NCI-H2107 (cell line): ENCODE measurements at regions not wholly inside any gene's neighbourhood (a gene's known extent, or its start where the extent isn't known, plus 50 kb on each side); places are given as distances from the start of the nearest gene placed in this dataset.
"Not testable (repeated sequence)": the region's sequence is repeated elsewhere in the genome, so short reads cannot be mapped to it uniquely, and the experiment has no call there.

ENCODE experiments used
- DNase-seq: peaks from one replicate; lab custom pipeline; 2025; lab: John Stamatoyannopoulos, UW

DNA sequence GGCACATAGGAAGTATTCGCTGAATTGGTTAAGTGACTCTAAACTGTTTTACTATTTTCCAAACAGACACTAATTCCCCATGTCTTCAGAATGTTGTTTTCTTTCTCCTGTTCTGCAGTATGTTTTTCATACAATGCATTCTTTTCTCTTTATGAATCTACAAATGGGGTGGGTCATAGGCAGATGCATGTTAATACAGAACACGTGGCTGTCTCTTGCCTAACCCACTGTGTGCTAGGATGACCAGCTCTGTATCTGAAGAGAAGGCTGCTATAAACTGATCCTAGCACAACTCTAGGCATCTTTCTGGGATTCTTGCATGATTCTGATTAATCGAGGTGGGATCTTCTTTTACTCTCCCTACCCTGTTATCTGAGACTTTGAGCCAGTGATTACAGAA lies 826.0 kb downstream of the PLCL1 start:
- no peak for DNase-seq

DNA sequence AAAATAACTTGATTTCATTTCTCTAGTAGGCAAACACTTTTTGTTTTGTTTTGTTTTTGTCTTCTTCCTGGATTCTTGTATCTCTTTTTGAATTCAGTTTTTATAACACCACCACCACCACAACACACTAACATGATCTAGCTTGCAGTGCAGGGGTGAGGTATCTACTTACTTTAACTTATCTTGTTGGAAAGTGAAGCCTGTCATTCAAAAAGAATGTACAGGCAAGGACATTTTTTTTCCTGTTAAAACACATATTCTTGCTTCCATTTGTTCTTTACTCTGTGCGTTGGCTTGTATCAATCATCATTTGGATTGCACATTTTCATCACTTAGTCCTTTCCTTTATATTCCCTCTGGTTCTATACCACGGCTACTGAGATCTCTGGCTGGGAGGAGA lies 824.2 kb downstream of the PLCL1 start:
- no peak for DNase-seq

DNA sequence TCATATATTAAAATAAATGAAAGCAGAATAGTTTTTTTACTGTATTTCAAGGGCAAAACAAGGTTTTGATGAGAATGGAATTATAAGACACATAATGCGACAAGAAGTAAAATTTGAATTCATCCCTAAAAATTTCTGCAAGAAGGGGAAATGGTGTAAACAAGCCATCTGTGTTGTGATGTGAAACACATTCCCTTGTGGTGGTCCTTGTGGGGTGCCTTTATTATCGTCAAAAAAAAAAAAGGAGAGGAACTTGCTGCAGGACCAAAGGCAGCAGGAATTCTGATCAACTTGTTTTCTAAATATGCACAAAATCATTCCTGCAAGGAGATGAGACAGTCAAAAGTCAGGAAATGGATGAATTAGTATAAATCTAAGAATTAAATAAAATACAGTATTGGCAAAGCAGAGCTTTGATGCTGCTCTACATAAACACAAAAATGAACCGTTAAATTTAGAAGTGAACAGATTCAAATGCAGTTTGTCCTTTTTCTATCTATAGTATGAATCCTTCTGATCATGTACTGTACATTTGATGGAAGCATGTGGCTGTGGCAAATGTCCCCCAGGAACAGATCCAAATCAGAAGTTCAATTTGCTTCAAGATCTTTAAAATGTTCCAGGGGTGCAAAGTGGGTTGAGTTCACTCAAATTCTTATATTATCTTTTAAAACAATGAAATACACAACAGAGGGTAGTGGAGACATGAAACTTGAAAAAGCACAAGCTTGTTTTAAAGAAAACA lies 818.8 kb downstream of the PLCL1 start:
- DNase-seq, result no peak

DNA sequence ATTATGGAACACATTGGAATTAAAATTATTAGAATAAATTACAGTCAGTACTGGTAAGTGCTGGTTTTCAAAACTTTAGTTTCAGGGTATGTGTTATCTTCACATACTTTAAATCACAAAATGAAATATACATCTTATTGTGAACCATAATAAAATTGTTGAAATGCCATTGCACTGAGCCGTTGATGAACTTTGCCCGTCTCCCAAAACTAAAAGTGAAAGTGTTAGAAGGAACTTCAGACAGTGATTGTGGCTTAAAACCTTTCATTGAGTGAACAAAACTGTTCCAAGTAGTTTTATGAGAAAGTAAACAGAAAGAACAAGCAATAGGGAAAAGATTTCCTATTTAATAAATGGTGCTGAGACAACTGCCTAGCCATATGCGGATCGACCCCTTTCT lies 811.6 kb downstream of the PLCL1 start:
- no peak for DNase-seq

DNA sequence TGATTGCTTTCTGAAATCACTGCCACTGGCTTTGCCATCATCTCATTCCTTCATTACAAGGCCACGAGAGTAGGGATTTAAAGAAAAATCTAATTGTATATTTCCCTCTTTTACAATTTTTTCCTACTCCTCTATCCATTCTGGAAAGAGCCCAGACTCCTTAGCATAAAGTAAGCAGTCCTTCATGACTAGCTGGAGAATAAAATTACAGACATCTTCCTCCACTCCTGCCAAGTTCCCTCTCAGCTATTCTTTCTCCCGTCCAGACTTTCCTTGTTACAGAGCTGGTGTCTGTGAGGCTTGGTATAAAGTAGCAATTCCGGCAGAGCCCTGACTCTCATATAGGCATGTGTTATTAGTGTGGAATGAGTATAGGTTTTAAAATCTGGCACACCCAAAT lies 806.8 kb downstream of the PLCL1 start:
- DNase-seq, result no peak

DNA sequence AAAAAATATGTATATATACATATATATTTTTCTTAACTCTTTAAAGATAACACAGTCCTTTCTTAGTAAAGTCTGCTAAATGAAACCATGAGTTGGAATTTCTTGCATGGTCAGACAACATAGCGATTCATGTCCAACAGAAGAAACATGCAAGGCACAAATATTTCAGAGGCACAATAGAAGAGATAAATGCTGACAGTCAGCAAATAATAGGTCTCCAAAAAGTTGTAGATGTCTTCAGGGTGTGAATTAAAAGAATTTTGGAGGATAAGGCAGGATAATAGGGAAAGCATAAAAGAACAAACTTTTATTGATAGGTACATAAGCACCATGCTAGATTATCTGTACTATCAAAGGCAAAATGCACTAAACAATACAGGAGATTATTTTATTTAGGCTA lies 800.2 kb downstream of the PLCL1 start:
- DNase-seq, result no peak

DNA sequence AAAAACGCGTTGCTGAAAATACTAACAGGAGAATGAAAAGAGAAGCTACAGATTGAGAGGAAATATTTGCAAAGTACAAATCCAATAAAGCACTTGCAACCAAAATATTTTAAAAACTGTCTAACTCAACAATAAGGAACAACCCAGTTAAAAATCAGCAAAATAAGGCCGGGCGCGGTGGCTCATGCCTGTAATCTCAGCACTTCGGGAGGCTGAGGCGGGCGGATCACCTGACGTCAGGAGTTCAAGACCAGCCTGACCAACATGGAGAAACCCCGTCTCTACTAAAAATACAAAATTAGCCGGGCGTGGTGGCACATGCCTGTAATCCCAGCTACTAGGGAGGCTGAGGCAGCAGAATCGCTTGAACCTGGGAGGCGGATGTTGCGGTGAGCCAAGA lies 798.6 kb downstream of the PLCL1 start:
- not testable (repeated sequence) for DNase-seq

DNA sequence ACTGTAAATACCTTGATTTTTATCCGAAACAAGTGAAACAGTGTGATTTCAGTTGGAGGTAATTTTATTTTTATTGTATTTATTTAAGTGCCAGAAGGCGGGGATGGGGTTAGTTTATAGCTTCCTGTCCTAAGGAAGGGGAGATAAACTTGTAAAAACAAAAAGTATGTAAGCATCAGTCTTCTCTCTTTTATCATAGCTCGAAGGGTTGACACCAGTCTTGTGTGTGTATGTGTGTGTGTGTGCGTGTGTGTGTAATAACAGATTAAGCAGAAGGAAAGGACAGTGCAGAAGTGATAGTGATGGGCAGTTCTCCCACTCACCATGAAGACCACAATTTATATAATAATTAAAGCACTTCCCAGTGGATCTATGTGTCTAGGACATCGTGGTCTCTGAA lies 793.3 kb downstream of the PLCL1 start:
- no peak for DNase-seq

DNA sequence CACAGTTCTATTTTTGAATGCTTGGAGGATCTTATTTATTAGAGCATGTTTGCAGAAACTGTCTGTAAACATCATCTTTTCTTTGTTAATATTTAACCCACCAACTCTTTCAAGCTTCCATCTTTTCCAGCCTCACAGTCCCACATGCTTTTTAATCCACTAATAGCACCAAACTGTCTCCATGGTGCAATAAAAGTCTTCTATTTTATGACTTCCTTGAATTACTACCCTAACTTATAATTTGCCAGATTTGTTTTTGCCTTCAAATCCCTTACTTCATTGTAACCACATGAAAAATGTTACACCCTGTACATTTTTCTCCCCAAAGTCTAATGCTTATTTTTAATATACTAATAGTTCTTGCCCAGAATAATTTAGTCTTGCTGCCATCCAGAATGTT lies 792.6 kb downstream of the PLCL1 start:
- DNase-seq, result no peak

DNA sequence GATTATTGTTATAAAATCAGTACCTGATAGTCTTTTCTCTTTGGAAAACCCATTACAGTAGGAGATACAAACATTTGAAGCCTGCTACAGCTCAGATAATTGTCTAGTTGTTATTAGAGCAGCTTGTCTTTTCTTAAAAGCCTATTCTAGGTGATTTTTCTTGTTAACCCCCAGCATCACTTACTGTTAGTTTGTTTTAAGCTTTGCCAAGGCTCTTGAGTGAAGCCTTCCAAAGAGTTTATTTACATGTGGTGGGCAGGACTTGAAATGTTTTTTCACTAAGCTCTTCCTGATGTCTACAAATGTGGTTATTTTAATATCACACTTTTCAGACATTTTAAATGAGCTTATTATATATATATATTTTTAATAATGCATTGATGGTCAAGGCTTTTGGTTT lies 791.3 kb downstream of the PLCL1 start:
- no peak for DNase-seq

DNA sequence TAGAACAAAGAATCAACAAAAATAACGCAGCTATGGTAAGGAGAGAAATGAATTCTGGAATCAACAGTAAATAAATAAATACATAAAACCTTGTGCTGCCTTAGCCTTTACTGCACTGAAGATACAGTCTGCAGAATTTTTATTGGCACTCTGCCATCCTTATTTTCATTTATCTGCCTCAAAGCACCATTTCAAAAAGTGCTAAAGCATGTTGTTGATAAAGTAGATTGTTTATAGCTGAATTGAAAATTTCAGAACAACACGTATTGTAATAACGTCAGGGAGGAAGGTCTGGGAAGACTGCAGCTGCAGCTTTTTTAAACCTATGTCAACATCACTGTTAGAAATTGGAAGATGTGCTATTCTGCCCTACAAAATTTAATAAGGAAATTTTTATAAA lies 787.2 kb downstream of the PLCL1 start:
- no peak for DNase-seq

DNA sequence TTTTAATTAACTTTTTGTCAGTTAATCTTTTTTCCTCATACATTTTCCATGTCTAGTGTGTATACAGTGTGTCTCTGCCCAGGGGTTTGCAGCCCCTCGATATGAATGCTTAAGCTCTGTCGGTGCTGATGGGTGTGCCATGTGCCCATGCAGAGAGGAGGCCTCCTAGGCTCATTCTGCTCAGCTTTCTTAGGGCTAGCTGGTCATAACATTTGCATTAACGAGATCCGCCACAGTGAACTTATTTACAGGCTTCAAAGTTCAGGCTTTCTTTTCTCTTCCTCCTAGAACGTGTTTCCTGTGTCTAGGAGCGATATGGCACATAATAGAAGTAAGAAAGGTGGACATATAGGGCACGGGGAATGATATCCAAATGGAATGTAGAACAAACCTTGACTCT lies 783.3 kb downstream of the PLCL1 start:
- no peak for DNase-seq

DNA sequence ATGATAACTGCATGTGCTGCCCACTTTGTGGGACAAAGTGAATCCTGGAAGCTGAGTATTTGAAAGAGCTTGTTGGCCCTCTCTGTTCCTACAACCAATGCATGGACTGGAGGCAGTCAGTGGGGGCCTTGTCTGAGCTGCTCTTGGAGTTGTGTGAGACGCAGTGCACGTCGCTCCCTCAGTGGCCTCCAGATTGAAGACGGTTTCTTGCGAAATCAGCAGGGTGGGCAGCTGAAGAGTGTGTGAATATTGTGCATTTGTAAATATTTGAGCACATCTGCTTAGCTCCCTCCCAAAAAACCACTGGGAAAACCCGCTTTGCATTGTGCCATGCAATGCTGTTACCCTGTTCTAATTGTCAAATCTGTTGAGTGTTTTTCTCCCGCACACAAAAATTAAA lies 782.8 kb downstream of the PLCL1 start:
- DNase-seq, result no peak

DNA sequence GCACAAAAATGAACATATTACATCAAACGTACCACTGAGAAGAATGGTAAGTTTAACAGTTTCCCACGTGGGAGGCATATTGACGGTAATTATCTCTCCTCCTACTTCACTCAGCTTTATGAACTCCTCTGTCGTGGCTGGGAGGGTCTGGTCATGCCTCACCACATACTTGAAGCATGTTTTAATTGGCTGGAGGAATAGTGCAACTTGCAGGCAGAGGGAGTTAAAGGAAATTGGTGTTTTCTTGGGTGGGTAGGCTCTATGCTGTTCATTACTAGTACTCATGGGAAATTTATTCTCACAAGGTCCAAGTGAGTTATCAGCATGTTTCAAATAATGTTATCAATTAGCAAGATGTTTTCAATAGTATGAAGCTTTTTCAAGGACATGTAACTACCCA lies 767.0 kb downstream of the PLCL1 start:
- DNase-seq, result no peak

DNA sequence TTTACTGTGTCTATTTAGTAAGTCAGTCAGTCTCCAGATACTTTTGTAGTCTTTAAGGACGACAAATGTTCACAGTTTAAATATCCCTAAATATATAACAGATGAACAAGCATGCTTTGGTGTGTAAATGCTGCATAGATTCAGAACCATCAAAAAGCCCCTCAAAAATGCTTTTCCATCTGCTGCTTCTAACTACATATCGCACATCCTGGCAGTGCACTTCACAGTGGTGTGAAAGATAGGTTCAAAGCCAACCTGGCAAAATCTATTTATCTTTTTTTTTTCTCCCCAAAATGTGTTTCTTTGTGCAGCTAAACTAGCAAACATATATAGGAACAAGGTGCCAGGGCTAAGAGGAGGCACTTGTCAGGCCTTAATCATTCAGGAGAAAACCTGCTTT lies 753.8 kb downstream of the PLCL1 start:
- DNase-seq, result no peak

DNA sequence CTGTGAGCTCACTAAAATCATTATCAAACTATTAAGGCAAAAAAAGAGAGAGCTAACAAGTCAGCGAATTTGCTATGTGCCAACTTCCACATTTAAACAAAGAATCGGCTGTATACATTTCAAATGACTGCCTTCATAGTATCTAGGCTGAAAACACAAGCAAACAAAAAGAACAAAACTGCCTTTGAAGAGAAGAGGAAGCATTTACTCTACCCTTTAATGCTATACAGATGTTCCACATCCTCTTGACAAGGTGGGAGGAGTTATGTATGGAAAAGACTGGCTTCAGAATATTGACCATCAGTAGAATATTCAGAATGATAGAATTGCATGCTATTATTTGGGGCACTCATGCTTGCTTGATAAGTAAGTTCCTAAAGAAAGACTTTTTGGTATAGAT lies 741.7 kb downstream of the PLCL1 start:
- DNase-seq, result no peak

DNA sequence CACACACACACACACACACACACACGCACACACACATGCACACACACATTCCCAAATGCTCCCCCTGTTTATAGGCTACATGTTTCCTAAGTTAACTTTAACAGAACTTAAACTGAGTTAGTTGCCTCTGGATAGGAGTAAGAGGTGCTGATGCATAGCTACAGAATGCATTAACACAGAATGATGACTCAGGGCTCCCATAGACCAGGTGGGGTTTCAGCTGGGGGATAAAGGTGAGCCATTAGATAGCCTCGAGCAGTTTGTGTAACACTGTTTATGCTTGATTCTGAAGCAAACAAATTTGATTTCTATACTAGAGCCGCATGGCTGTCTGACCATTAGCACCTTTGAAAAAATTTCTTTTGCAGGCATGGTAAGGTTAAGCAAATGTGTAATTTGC lies 741.0 kb downstream of the PLCL1 start:
- DNase-seq, result no peak

DNA sequence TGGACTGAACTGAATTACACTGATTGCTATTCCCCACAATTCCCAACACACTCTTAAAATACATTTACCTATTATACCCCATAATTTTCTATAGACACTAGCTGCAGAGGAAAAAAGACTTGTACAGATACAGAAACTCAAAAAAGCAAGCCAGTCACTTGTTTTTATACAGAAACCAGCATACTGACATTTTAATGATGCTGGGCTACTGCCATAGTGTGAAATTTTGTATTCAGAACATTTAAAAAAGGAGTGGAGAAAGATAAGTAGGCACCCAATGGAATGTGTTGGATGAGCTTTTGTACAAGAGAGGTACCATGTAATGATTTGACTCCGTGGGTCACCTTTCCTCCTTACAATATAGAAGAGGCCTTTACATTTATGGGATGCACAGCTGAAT lies 740.1 kb downstream of the PLCL1 start:
- no peak for DNase-seq

DNA sequence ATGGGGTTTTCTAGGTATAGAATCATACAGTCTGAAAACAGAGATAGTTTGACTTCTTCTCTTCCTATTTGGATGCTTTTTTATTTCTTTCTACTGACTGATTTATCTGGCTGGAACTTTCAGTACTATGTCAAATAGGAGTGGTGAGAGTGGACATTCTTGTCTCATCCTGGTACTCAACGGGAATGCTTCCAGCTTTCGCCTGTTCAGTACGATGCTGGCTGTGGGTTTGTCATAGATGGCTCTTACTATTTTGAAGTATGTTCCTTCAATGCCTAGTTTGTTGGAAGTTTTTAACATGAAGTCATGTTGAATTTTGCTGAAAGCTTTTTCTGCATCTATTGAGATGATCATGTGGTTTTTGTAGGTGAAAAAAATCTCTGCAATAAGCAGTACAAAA lies 730.4 kb downstream of the PLCL1 start:
- DNase-seq, result no peak

DNA sequence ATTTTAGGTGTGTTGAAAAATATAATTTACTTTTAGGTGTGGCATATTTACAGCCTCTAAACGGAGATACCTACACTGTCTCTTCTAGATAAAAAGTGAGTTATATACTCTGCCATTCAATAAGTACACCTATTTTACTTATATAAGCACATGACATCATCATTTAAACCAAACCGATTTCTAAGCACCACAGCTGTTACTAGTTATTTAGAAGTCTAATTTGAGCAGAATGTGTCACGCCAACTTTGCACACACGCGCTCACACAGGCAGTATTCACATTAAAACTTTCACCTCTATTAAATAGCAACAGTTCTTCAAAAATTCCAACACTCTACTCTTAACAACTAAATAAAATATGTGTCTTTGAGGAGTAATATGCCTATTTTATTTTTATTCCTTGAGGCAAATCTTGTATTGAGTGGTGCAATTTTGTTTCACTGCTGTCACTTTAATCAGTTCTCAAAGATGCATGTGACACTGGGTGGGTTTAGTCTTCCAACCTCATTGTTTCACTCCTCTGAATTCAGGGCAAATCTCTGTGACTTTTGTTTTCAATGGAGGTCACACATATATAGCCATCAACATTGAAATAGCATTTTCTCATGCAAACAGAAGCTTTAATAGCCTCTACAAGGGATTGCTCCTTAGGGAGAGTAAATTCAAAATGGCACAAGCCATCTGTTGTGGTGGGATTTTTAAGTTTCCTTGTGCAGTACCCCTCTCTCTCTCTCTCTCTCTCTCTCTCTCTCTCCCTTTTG lies 721.0 kb downstream of the PLCL1 start:
- DNase-seq, result no peak

DNA sequence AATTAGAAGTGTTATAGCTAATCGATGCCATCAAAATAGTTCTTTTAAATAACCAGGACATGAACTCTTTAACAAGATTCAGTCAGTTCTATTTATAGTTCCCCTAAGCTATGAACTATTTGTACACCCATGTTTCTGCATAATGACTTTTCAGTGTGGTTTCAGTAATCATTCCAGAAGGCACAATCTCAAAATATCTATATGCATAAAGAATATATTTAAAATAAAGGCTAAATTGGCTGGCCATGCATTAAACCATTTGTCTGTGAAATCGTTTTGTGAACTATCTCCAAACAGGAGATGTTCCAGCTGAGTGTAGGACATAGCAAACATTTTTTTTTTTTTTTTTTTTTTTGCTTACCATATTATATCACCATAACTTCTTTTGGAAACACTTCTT lies 719.3 kb downstream of the PLCL1 start:
- DNase-seq, result no peak

DNA sequence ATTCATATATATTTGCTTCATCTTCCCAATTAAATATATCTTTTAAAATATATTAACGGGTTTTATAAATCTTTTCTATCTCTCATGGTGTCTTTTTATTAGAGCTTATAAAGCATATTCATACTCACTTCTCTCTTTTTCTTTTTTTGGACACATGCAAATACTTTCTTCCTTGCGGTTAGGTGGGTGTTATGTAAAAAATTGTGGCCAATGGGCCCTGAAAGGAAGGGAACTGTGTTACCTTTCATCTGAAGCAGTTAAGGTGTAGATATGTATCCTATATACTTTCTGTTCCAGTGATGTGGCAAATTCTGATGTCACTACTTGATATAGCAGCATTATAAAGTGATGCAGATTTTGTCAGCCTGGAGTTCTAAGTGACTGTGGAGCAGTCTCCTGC lies 714.5 kb downstream of the PLCL1 start:
- DNase-seq, result no peak

DNA sequence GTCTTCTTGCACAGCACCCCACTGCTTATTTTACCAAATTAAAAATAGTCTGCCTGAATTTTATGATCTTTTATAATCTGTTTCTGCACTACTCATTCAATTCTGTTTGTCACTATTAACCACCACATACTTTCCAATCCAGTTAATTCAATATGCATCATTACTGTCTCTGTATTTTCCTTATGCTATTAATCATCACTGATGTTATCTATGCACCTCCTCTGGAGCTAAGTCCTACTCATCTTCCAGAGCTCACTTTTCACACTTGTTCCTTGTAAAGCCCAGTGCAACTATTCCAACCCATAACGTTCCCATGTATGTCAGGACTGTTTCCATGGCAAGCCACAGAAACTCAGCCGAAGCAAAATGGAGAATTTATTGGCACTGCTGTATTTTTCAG lies 713.6 kb downstream of the PLCL1 start:
- no peak for DNase-seq

DNA sequence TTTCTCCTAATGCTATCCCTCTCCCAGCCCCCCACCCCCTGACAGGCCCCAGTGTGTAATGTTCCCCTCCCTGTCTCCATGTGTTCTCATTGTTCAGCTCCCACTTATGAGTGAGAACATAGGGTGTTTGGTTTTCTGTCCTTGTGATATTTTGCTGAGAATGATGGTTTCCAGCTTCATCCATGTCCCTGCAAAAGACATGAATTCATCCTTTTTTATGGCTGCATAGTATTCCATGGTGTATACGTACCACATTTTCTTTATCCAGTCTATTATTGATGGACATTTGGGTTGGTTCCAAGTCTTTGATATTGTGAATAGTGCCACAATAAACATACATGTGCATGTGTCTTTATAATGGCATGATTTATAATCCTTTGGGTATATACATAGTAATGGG lies 704.2 kb downstream of the PLCL1 start:
- not testable (repeated sequence) for DNase-seq
